Neutrophil (primary cell): ENCODE measurements at regions not wholly inside any gene's neighbourhood (a gene's known extent, or its start where the extent isn't known, plus 50 kb on each side); places are given as distances from the start of the nearest gene placed in this dataset.
"Not testable (repeated sequence)": the region's sequence is repeated elsewhere in the genome, so short reads cannot be mapped to it uniquely, and the experiment has no call there.

Experiments used
- H3K27ac ChIP-seq: fragments of 200-600 bp; sonication (generic); 2 replicates; pipeline ENCODE4 v1.5.1; 2016; ENCODE audit warnings: mild to moderate bottlenecking, moderate library complexity
- H3K27me3 ChIP-seq: fragments of 200-600 bp; sonication (generic); 2 replicates; pipeline ENCODE4 v1.6.0; 2016; ENCODE audit warnings: mild to moderate bottlenecking
- H3K36me3 ChIP-seq: fragments of 200-600 bp; sonication (generic); 2 replicates; pipeline ENCODE4 v1.5.1; 2017
- H3K4me1 ChIP-seq, 2 experiments: fragments of 200-600 bp in 1 of 2; sonication (generic) in 1 of 2; 1 replicate in 1 of 2; 2 replicates in 1 of 2; pipeline versions ENCODE4 v1.5.1 to v1.6.1; 2013 to 2016; ENCODE audit warnings: low read depth in 1 of 2, low read length in 1 of 2, mild to moderate bottlenecking in 1 of 2, moderate library complexity in 1 of 2; ENCODE audit not compliant: control insufficient read depth in 1 of 2, insufficient read depth in 1 of 2
- H3K4me3 ChIP-seq, 2 experiments: fragments of 200-600 bp in 1 of 2; sonication (generic) in 1 of 2; 1 replicate in 1 of 2; 2 replicates in 1 of 2; pipeline ENCODE4 v1.5.1; 2013 to 2016; ENCODE audit warnings: low read depth in 1 of 2, low read length in 1 of 2, mild to moderate bottlenecking in 1 of 2, moderate library complexity in 1 of 2
- H3K9me3 ChIP-seq: fragments of 200-600 bp; sonication (generic); 2 replicates; pipeline ENCODE4 v1.5.1; 2016
- CTCF ChIP-seq: fragments of 200-600 bp; sonication (generic); IDR thresholded peaks from 2 replicates; pipeline ENCODE4 v1.5.1; 2016; ENCODE audit warnings: antibody characterized with exemption

- H3K4me3 ChIP-seq: no peak overlapping the region
- H3K36me3 ChIP-seq: no peaks in the 10 kb centered on the region
- H3K27ac ChIP-seq: no peak overlapping the region
- TF ChIP-seq CTCF: no peak
- H3K27me3 ChIP-seq: no peaks in the 10 kb centered on the region
- H3K4me1 ChIP-seq: no peaks in the 10 kb centered on the region
- H3K9me3 ChIP-seq: no peaks in the 10 kb centered on the region
Observed at GRCh38 chr12:29004936-29005304, 144.2 kb upstream of the FAR2 start.

DNA sequence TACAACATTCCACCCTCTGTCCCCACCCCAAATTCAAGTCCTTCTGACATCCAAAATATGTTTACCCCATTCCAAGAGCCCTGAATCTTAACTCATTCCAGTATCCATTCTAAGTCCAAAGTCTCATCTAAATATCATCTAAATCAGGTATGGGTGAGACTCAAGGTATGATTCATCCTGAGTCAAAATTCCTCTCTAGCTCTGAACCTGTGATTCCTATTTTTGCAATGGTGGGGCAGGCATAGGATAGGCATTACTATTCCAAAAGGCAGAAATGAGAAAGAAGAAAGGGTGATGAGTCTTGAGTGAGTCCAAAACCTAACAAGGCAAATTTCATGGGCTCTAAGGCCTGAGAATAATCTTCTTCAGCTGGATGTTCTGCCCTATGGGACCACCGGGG lies 140.3 kb upstream of the FAR2 start:
- Histone ChIP-seq H3K36me3 (no peaks in the 10 kb centered on the region), H3K4me1 (no peaks in the 10 kb centered on the region), H3K4me3 (no peak overlapping the region), H3K27me3 (no peaks in the 10 kb centered on the region), H3K9me3 (no peaks in the 10 kb centered on the region), H3K27ac (no peak overlapping the region)
- TF ChIP-seq CTCF: no peak

DNA sequence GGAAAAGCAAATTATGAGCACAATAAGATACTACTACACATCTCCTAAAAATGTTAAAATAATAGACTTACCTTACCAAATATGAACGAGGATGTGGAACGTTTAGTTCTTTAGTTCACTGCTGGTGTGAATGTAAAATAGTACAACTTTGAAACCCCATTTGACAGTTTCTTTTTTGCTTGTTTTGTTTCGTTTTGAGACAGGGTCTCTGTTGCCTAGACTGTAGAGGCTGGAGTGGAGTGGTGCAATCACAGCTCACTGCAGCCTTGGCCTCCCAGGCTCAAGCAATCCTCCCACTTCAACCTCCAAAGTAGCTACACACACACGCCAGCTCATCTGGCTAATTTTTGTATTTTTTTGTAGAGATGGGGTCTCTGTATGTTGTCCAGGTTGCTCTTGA lies 136.4 kb upstream of the FAR2 start:
- Histone ChIP-seq H3K4me1 (no peaks in the 10 kb centered on the region), H3K4me3 (no peak overlapping the region), H3K36me3 (no peaks in the 10 kb centered on the region), H3K27ac (no peak overlapping the region), H3K9me3 (no peaks in the 10 kb centered on the region), H3K27me3 (no peaks in the 10 kb centered on the region)
- TF ChIP-seq CTCF: no peak

DNA sequence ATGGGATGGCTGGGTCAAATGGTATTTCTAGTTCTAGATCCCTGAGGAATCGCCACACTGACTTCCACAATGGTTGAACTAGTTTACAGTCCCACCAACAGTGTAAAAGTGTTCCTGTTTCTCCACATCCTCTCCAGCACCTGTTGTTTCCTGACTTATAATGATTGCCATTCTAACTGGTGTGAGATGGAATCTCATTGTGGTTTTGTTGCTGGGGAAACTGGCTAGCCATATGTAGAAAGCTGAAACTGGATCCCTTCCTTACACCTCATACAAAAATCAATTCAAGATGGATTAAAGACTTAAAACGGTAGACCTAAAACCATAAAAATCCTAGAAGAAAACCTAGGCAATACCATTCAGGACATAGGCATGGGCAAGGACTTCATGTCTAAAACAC lies 131.5 kb upstream of the FAR2 start:
- H3K4me3 ChIP-seq, H3K9me3 ChIP-seq, H3K27me3 ChIP-seq, H3K36me3 ChIP-seq, H3K27ac ChIP-seq: not testable (repeated sequence)
- peaks cover 0 to 16% of the 10 kb centered on the region in 2 experiments for H3K4me1 ChIP-seq

DNA sequence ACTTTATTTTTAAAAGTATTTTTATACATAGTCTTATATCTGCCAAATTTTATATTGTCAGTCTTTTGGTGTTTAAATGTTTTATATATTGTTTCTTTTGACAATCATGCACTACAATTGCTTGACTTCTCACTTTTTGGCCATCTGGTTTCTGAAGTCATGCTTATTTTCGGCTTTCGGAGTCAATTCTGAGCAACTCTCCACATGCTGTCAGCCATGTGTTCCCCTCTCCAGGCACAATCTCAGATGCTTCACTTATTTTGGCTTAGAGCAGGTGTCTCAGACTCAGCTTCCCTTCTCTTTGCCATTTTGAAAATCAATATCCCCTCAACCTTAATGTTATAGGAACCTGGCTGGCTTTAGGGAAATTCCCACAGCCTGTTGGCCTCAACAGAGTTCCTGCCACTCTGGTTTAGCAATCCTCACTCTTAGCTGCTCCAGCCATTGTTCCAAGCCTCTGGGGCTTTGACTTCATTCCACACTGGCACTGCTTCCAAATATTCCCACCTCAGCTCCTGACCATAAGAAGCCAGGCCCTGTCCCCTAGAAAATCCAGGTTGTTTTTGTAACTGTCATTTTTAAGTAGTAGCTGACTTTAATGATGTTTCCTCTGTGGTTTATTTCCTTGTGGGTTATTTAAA lies 125.5 kb upstream of the FAR2 start:
- Histone ChIP-seq H3K4me1 (peaks cover 0 to 16% of the 10 kb centered on the region in 2 experiments), H3K27me3 (no peaks in the 10 kb centered on the region), H3K27ac (no peak overlapping the region), H3K36me3 (no peaks in the 10 kb centered on the region), H3K9me3 (no peaks in the 10 kb centered on the region), H3K4me3 (no peak overlapping the region)
- TF ChIP-seq CTCF: no peak

DNA sequence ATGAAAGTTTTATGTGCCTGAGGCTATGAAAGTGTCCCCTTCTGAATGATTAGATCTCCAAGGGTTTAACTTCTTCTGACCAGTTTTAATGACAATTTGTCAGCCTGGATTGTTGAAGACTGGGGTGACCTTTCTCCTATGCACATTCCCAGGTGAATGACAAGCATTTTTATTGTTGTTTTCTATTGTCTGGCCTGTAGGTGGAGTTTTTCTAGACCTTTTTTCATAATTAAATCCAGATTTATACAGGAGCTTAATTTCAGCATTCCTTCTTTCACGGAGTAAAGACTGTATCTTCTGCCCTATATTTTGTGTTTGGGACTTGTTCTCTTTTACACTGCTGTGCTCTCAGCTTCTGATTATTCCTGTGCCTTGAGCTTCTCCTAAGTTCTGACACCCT lies 125.0 kb upstream of the FAR2 start:
- no peak overlapping the region for H3K4me3 ChIP-seq
- H3K36me3 ChIP-seq: no peaks in the 10 kb centered on the region
- no peaks in the 10 kb centered on the region for H3K9me3 ChIP-seq
- H3K27ac ChIP-seq: no peak overlapping the region
- no peak for TF ChIP-seq CTCF
- H3K4me1 ChIP-seq: peaks cover 0 to 16% of the 10 kb centered on the region in 2 experiments
- no peaks in the 10 kb centered on the region for H3K27me3 ChIP-seq
